ENCODE measurements at regions not wholly inside any gene's neighbourhood (a gene's known extent, or its start where the extent isn't known, plus 50 kb on each side); places are given as distances from the start of the nearest gene placed in this dataset.

- no peak for TF ChIP-seq SUZ12 (IDR thresholded peaks at IDR 0.05; ENCODE audit: extremely low read depth, insufficient read depth, insufficient read length)
- TF ChIP-seq ZNF274 (IDR thresholded peaks at IDR 0.05; ENCODE audit: low read depth, low read length): no peak
Measured at GRCh38 chr6:40328386-40328985, 258.7 kb downstream of the LRFN2 start.

Data from NT2/D1 (cell line).